Smooth muscle cell (in vitro differentiated cells): ENCODE measurements at regions not wholly inside any gene's neighbourhood (a gene's known extent, or its start where the extent isn't known, plus 50 kb on each side); places are given as distances from the start of the nearest gene placed in this dataset.

Experiments
- DNase-seq: peaks from one replicate; lab custom pipeline; 2025; ENCODE audit not compliant: unreplicated experiment; lab: John Stamatoyannopoulos, UW
- H2AFZ ChIP-seq: fragments of 200-600 bp; sonication (generic); 2 replicates; pipeline ENCODE4 v1.6.0; 2016; ENCODE audit warnings: antibody characterized with exemption, low read depth, mild to moderate bottlenecking
- H3F3A ChIP-seq: fragments of 200-600 bp; sonication (generic); 2 replicates; pipeline ENCODE4 v1.6.0; 2017; ENCODE audit warnings: antibody characterized with exemption, low read depth
- H3K27ac ChIP-seq: fragments of 200-600 bp; sonication (generic); 2 replicates; pipeline ENCODE4 v1.5.1; 2016; ENCODE audit warnings: low read depth, mild to moderate bottlenecking
- H3K27me3 ChIP-seq: fragments of 200-600 bp; sonication (generic); 2 replicates; pipeline ENCODE4 v1.6.1; 2016; ENCODE audit warnings: low read depth, mild to moderate bottlenecking
- H3K36me3 ChIP-seq: fragments of 200-600 bp; sonication (generic); 2 replicates; pipeline ENCODE4 v1.5.1; 2016; ENCODE audit warnings: low read depth
- H3K4me1 ChIP-seq: fragments of 200-600 bp; sonication (generic); 2 replicates; pipeline ENCODE4 v1.5.1; 2016; ENCODE audit warnings: low read depth
- H3K4me2 ChIP-seq: fragments of 200-600 bp; sonication (generic); 2 replicates; pipeline ENCODE4 v1.6.0; 2016; ENCODE audit warnings: mild to moderate bottlenecking
- H3K4me3 ChIP-seq: fragments of 200-600 bp; sonication (generic); 2 replicates; pipeline ENCODE4 v1.5.1; 2016; ENCODE audit warnings: mild to moderate bottlenecking
- H3K79me2 ChIP-seq: fragments of 200-600 bp; sonication (generic); 2 replicates; pipeline ENCODE4 v1.6.0; 2016; ENCODE audit warnings: low read depth, mild to moderate bottlenecking
- H3K9ac ChIP-seq: fragments of 200-600 bp; sonication (generic); 2 replicates; pipeline ENCODE4 v1.6.0; 2016; ENCODE audit warnings: low read depth
- H3K9me3 ChIP-seq: fragments of 200-600 bp; sonication (generic); replicated peaks from 2 replicates; pipeline ENCODE4 v1.5.1; 2016; ENCODE audit warnings: low read depth
- H4K20me1 ChIP-seq: fragments of 200-600 bp; sonication (generic); 2 replicates; pipeline ENCODE4 v1.6.0; 2016; ENCODE audit warnings: low read depth
- WGBS: methylation state at CpG from one replicate; pipeline ENCODE4 v1.1.7; 2016; ENCODE audit warnings: low lambda C conversion rate; 5-methylcytosine and 5-hydroxymethylcytosine counted together
- TF ChIP-seq, protein P1 (sequence below): fragments of 200-600 bp; sonication (generic); IDR thresholded peaks from 2 replicates; pipeline ENCODE4 v1.5.1; 2017; ENCODE audit warnings: borderline replicate concordance, mild to moderate bottlenecking, antibody characterized with exemption; ENCODE audit not compliant: insufficient read depth, poor library complexity, severe bottlenecking

DNA sequence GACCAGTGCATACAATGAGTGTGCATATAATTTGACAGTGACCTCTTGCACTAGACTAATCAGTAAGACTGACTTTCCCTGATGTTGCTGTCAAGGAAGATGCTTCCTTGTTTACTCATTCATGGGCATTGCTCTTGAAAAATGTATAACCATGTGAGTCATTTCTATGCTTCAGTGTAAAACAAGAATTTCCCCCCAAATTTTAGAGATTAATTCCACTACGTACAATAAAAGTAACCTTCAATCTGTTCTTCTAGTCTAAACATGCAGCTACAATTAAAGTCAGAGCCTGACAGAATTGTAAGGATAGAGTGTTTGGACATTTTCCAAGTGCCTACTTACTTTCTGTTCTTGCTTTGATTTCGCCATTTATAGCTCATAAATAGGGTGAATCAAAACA is 935.7 kb downstream of the RAPGEF2 start:
- no peaks in the 10 kb centered on the region for H4K20me1 ChIP-seq
- no peaks in the 10 kb centered on the region for H3F3A ChIP-seq
- H3K79me2 ChIP-seq = no peaks in the 10 kb centered on the region
- no peak overlapping the region for H3K4me2 ChIP-seq
- H3K27me3 ChIP-seq = no peaks in the 10 kb centered on the region
- H3K9ac ChIP-seq = no peak overlapping the region
- H3K27ac ChIP-seq = no peak overlapping the region
- 83% methylated on average over 2 of the region's 2 CpGs for WGBS
- no peaks in the 10 kb centered on the region for H3K9me3 ChIP-seq
- TF ChIP-seq, protein P1, sequence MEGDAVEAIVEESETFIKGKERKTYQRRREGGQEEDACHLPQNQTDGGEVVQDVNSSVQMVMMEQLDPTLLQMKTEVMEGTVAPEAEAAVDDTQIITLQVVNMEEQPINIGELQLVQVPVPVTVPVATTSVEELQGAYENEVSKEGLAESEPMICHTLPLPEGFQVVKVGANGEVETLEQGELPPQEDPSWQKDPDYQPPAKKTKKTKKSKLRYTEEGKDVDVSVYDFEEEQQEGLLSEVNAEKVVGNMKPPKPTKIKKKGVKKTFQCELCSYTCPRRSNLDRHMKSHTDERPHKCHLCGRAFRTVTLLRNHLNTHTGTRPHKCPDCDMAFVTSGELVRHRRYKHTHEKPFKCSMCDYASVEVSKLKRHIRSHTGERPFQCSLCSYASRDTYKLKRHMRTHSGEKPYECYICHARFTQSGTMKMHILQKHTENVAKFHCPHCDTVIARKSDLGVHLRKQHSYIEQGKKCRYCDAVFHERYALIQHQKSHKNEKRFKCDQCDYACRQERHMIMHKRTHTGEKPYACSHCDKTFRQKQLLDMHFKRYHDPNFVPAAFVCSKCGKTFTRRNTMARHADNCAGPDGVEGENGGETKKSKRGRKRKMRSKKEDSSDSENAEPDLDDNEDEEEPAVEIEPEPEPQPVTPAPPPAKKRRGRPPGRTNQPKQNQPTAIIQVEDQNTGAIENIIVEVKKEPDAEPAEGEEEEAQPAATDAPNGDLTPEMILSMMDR = no peak
- no peak overlapping the region for H3K4me3 ChIP-seq
- H3K36me3 ChIP-seq = no peaks in the 10 kb centered on the region
- no peak for DNase-seq
- H2AFZ ChIP-seq = no peak overlapping the region
- no peaks in the 10 kb centered on the region for H3K4me1 ChIP-seq

DNA sequence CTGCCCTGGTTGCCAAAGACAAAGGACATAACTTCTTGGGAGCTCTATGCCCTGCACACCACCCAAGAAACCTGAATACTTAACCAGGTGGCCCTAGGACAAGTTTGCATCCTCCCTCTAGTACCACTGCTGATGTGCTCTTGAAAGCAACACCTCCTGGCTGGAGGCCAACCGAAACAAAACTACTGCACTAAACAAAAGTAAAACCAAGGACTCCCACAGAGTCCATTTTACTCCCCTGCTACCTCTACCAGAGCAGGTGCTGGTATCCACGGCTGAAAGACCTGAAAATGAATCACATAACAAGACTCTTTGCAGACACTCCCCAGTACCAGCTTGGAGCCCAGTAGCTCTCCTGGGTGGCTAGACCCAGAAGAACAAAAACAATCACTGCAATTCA is 941.8 kb downstream of the RAPGEF2 start:
- Histone ChIP-seq H4K20me1 (no peaks in the 10 kb centered on the region), H3K4me2 (no peak overlapping the region), H3K9me3 (no peaks in the 10 kb centered on the region), H3F3A (no peaks in the 10 kb centered on the region), H3K27me3 (no peaks in the 10 kb centered on the region), H3K79me2 (no peaks in the 10 kb centered on the region), H3K27ac (no peak overlapping the region), H3K4me1 (no peaks in the 10 kb centered on the region), H3K9ac (no peak overlapping the region), H3K36me3 (no peaks in the 10 kb centered on the region), H2AFZ (no peak overlapping the region), H3K4me3 (no peak overlapping the region)
- WGBS = 90% methylated on average over 2 of the region's 2 CpGs
- DNase-seq = no peak
- TF ChIP-seq, protein P1 = no peak

DNA sequence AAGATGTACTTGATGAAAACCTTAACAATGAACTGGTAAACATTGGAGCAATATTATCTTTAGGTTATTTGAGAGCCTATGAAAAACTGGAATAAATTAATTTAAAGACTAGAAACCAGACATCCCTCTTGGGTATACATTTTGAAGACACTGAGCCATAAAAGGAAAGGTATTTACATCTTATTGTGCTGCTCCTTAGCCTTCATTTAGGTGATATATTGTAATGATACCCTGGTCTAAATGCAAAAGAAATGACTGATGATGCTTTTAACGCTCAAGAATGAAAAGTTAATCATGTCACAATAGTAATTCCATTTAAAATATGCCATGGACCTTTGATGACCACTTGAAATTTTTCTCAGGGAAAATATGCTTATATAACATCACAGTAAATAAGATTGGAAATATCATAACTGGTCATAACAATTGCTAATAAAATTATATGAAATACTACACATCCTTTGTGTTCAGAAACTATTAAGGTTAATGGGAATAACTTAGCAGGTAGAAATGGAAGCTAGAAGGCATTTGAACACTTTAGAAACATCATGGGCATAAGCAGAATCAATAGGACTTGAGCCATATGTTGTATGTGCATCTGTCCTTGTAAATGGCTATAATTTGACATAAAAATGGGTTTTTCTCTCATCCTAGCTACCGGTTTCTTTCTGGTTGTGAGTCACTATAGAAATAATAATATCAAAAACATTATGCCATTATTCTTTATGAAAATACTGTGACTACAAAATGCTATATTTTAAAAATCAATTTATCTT is 979.7 kb downstream of the RAPGEF2 start:
- Histone ChIP-seq H3K9me3 (no peaks in the 10 kb centered on the region), H3F3A (no peaks in the 10 kb centered on the region), H3K4me3 (no peak overlapping the region), H3K27me3 (no peaks in the 10 kb centered on the region), H3K4me1 (no peaks in the 10 kb centered on the region), H2AFZ (no peak overlapping the region), H3K9ac (no peak overlapping the region), H3K4me2 (no peak overlapping the region), H3K27ac (no peak overlapping the region), H3K36me3 (no peaks in the 10 kb centered on the region), H3K79me2 (no peaks in the 10 kb centered on the region), H4K20me1 (no peaks in the 10 kb centered on the region)
- 91% methylated on average over 2 of the region's 2 CpGs for WGBS
- DNase-seq = no peak
- TF ChIP-seq, protein P1 = no peak

DNA sequence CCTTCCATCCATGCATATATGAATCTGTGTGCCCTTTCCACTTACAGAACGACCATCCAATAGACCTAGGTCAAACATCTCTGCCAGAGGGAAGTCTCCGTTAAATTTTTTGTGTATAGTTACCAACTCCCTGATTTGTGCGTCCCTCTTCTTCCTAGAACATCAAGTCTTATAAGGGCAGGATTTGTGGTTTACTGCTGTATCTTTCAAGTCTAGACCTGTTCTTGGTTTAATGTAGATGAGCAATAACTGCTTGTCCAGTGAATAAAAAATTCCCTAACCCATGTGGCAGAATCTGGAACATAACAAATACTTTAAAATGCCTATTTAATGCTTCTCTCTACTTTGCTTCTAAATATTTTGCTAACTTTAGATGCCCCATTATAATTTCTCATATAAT is 988.8 kb downstream of the RAPGEF2 start:
- no peak overlapping the region for H3K4me2 ChIP-seq
- DNase-seq = no peak
- no peaks in the 10 kb centered on the region for H3K27me3 ChIP-seq
- no peak overlapping the region for H3K9ac ChIP-seq
- no peaks in the 10 kb centered on the region for H3K36me3 ChIP-seq
- 88% methylated on average over 3 of the region's 3 CpGs for WGBS
- no peaks in the 10 kb centered on the region for H3F3A ChIP-seq
- H4K20me1 ChIP-seq = no peaks in the 10 kb centered on the region
- H3K27ac ChIP-seq = no peak overlapping the region
- H3K9me3 ChIP-seq = peaks cover 3% of the 10 kb centered on the region
- no peaks in the 10 kb centered on the region for H3K4me1 ChIP-seq
- TF ChIP-seq, protein P1 = no peak
- no peak overlapping the region for H2AFZ ChIP-seq
- no peaks in the 10 kb centered on the region for H3K79me2 ChIP-seq
- H3K4me3 ChIP-seq = no peak overlapping the region
